ENCODE measurements at regions not wholly inside any gene's neighbourhood (a gene's known extent, or its start where the extent isn't known, plus 50 kb on each side); places are given as distances from the start of the nearest gene placed in this dataset.

DNA sequence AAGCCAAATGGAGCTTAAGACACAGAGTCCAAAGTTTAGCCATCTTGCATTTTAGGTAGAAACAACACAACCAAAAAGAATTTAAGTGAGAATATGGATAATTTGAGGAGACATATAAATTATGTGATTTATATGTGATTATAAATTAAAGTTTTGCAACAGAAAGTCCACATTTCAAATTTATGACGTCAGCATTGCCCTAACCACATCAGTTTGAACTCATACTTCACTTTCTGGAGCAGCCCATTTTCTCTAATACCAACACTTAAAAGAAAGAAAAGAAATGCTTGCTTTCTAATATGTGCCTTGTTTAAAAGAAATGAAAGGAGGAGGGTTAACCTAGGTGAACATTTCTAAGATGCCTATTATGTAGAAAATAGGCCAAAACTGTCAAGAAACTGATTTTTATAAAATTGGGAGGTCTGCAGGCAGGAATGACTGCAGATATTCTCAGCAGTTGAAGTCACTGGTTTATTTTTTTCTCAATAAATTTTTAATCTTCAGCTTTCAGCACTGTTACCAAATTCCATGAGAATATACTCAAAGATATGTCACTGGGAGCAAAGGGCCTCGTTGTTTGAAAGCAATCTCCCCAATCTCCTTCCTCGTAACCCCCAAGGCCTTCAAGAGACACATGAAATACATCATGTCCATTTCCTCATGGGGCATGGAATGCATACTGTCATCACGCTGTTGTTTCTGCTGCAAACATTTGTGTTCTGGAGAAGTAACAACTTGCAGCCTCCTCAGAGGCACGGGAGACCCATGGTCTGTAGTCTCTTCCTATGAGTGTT lies 137.8 kb downstream of the SOD2 start:
- Histone ChIP-seq H2BK20ac (ENCODE audit: low read depth, low read length, poor library complexity, severe bottlenecking) (no peak overlapping the region), H3K27ac (ENCODE audit: insufficient read length, low read depth, low read length) (no peak overlapping the region), H3K56ac (ENCODE audit: insufficient read length, low read depth, low read length) (no peak overlapping the region), H3K4ac (ENCODE audit: low read depth, low read length) (no peak overlapping the region), H2AK5ac (ENCODE audit: insufficient read length, low read length) (no peak overlapping the region), H4K20me1 (ENCODE audit: control insufficient read depth, insufficient read depth, insufficient read length) (no peaks in the 10 kb centered on the region), H3K9me3 (ENCODE audit: control insufficient read depth, low read depth, low read length) (no peaks in the 10 kb centered on the region), H4K5ac (ENCODE audit: insufficient read length, low read depth, low read length) (no peak overlapping the region), H3K79me2 (ENCODE audit: insufficient read depth, low read length) (no peaks in the 10 kb centered on the region), H3K79me1 (ENCODE audit: insufficient read depth, low read depth, low read length, poor library complexity, severe bottlenecking) (no peaks in the 10 kb centered on the region), H3K23ac (ENCODE audit: insufficient read length, low read depth, low read length) (no peak overlapping the region), H3T11ph (ENCODE audit: low read length) (no peak overlapping the region), H2BK12ac (ENCODE audit: insufficient read length, low read depth, low read length) (no peak overlapping the region), H3K14ac (ENCODE audit: insufficient read depth, low read length) (no peak overlapping the region), H2BK120ac (ENCODE audit: low read depth, low read length, poor library complexity, severe bottlenecking) (no peak overlapping the region), H3K18ac (ENCODE audit: insufficient read length, low read depth, low read length) (no peak overlapping the region), H3K9ac (ENCODE audit: extremely low read depth, insufficient read length, low read length) (no peak overlapping the region), H4K8ac (replicated peaks; ENCODE audit: insufficient read length, low read depth, low read length) (no peak overlapping the region), H3K4me2 (ENCODE audit: insufficient read depth, insufficient read length, low read length) (no peak overlapping the region), H3K23me2 (ENCODE audit: insufficient read length, low read depth, low read length, poor library complexity, severe bottlenecking) (no peaks in the 10 kb centered on the region), H4K91ac (ENCODE audit: insufficient read length, low read depth, low read length) (no peak overlapping the region), H3K4me1 (ENCODE audit: insufficient read depth, low read length) (no peaks in the 10 kb centered on the region), H2BK5ac (ENCODE audit: insufficient read length, low read length) (no peak overlapping the region), H2BK15ac (ENCODE audit: low read depth, low read length) (no peak overlapping the region), H3K27me3 (ENCODE audit: insufficient read depth, low read length) (no peaks in the 10 kb centered on the region), H2AFZ (ENCODE audit: low read length) (no peak overlapping the region)
- Mint-ChIP-seq H3K4me3 (no peak overlapping the region), H3K9me3 (peaks cover 2 to 37% of the 10 kb centered on the region in 2 experiments; a peak in 4 of 5 replicates), H3K36me3 (ENCODE audit: insufficient read depth in 1 of 3, low read depth in 3 of 3) (no peaks in the 10 kb centered on the region), H3K4me1 (no peaks in the 10 kb centered on the region), H3K27ac (no peak overlapping the region), H3K27me3 (ENCODE audit: low read depth) (peaks cover 22% of the 10 kb centered on the region)
- no CpG with 5 or more reads among the region's 5 CpGs for WGBS (ENCODE audit: extremely low coverage, insufficient read length, low lambda C conversion rate)
- DNase-seq = no peak
- TF ChIP-seq, protein P1, sequence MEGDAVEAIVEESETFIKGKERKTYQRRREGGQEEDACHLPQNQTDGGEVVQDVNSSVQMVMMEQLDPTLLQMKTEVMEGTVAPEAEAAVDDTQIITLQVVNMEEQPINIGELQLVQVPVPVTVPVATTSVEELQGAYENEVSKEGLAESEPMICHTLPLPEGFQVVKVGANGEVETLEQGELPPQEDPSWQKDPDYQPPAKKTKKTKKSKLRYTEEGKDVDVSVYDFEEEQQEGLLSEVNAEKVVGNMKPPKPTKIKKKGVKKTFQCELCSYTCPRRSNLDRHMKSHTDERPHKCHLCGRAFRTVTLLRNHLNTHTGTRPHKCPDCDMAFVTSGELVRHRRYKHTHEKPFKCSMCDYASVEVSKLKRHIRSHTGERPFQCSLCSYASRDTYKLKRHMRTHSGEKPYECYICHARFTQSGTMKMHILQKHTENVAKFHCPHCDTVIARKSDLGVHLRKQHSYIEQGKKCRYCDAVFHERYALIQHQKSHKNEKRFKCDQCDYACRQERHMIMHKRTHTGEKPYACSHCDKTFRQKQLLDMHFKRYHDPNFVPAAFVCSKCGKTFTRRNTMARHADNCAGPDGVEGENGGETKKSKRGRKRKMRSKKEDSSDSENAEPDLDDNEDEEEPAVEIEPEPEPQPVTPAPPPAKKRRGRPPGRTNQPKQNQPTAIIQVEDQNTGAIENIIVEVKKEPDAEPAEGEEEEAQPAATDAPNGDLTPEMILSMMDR (conservative IDR thresholded peaks at IDR 0.05) = no peak

Measured in H9 (cell line).